ENCODE measurements at regions not wholly inside any gene's neighbourhood (a gene's known extent, or its start where the extent isn't known, plus 50 kb on each side); places are given as distances from the start of the nearest gene placed in this dataset.

DNA sequence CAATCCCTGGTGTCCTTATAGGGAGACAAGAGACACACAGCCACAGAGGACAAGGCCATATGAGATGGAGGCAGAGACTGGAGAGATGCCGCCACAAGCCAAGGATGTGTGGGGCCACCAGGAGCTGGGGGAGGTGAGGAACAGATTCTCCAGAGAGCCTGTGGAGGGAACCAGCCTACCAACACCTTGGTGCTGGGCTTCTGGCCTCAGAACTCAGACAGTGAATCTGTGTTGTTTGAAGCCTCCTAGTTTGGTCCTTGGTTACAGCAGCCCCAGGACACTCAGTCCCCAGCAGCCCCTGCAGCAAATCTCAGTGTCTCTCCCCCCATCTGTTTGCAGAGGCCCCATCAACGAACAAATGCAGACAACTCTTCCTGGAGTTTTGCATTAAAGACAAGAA, 73.2 kb upstream of the BHLHE23 start:
- Histone ChIP-seq H2AFZ (ENCODE audit: low read depth) (no peak overlapping the region), H3K27ac (ENCODE audit: low read depth in 2 of 2, low read length in 1 of 2) (no peak overlapping the region), H3K9me3 (peaks cover 3% of the 10 kb centered on the region; the same call in 1 of the 2 replicates), H3F3A (replicated peaks; ENCODE audit: insufficient read depth) (no peaks in the 10 kb centered on the region), H3K4me3 (ENCODE audit: low read depth in 2 of 2, low read length in 1 of 2) (no peak overlapping the region), H4K20me1 (ENCODE audit: insufficient read depth) (no peaks in the 10 kb centered on the region), H3K4me2 (no peak overlapping the region), H3K9ac (no peak overlapping the region), H3K36me3 (replicated peaks in 1 of 2; ENCODE audit: control insufficient read depth in 1 of 2, insufficient read depth in 2 of 2, low read length in 1 of 2) (no peaks in the 10 kb centered on the region), H3K9me2 (no peaks in the 10 kb centered on the region), H3K79me2 (ENCODE audit: insufficient read depth) (no peaks in the 10 kb centered on the region), H3K4me1 (ENCODE audit: control insufficient read depth in 1 of 2, insufficient read depth in 2 of 2, low read depth in 1 of 2, low read length in 1 of 2) (no peaks in the 10 kb centered on the region), H3K27me3 (ENCODE audit: insufficient read depth) (peaks cover 14% of the 10 kb centered on the region; the same call in 1 of the 2 replicates)
- no peak for DNase-seq
- POLR2A ChIA-PET = no interaction called here
- WGBS (ENCODE audit: low lambda C conversion rate) = 6% methylated on average over 2 of the region's 2 CpGs
- CTCF ChIA-PET = interaction anchor here (0.8 to 1.3 kb wide), 3 partner anchors 24 to 200 kb away, joined by 3 read pairs; no protein-coding TSS in a partner anchor
- TF ChIP-seq, protein P1, sequence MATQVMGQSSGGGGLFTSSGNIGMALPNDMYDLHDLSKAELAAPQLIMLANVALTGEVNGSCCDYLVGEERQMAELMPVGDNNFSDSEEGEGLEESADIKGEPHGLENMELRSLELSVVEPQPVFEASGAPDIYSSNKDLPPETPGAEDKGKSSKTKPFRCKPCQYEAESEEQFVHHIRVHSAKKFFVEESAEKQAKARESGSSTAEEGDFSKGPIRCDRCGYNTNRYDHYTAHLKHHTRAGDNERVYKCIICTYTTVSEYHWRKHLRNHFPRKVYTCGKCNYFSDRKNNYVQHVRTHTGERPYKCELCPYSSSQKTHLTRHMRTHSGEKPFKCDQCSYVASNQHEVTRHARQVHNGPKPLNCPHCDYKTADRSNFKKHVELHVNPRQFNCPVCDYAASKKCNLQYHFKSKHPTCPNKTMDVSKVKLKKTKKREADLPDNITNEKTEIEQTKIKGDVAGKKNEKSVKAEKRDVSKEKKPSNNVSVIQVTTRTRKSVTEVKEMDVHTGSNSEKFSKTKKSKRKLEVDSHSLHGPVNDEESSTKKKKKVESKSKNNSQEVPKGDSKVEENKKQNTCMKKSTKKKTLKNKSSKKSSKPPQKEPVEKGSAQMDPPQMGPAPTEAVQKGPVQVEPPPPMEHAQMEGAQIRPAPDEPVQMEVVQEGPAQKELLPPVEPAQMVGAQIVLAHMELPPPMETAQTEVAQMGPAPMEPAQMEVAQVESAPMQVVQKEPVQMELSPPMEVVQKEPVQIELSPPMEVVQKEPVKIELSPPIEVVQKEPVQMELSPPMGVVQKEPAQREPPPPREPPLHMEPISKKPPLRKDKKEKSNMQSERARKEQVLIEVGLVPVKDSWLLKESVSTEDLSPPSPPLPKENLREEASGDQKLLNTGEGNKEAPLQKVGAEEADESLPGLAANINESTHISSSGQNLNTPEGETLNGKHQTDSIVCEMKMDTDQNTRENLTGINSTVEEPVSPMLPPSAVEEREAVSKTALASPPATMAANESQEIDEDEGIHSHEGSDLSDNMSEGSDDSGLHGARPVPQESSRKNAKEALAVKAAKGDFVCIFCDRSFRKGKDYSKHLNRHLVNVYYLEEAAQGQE (IDR thresholded peaks at IDR 0.05; ENCODE audit: low read depth, low read length) = no peak
- TF ChIP-seq CHD2 (IDR thresholded peaks at IDR 0.05; ENCODE audit: low read length, partially characterized antibody) (no peak), TEAD4 (IDR thresholded peaks at IDR 0.05; ENCODE audit: borderline replicate concordance, insufficient read depth) (no peak), SIN3A (IDR thresholded peaks at IDR 0.05; ENCODE audit: borderline replicate concordance, low read depth, low read length) (no peak), FOXM1 (IDR thresholded peaks at IDR 0.05; ENCODE audit: low read depth) (no peak), USF2 (IDR thresholded peaks at IDR 0.05; ENCODE audit: borderline replicate concordance, low read depth, low read length) (no peak), NFIC (IDR thresholded peaks at IDR 0.05; ENCODE audit: borderline replicate concordance) (no peak), CTCF (IDR thresholded peaks at IDR 0.05) (no peak), RFX5 (IDR thresholded peaks at IDR 0.05; ENCODE audit: low read length) (no peak), EP300 (IDR thresholded peaks at IDR 0.05; ENCODE audit: borderline replicate concordance in 1 of 2, low read depth in 1 of 2, low read length in 1 of 2) (no peak), RAD21 (IDR thresholded peaks at IDR 0.05; ENCODE audit: low read length) (no peak), YY1 (IDR thresholded peaks at IDR 0.05; ENCODE audit: low read depth) (no peak), EZH2phosphoT487 (IDR thresholded peaks at IDR 0.05; ENCODE audit: borderline replicate concordance, low read depth) (no peak)
- TF ChIP-seq, protein P2, sequence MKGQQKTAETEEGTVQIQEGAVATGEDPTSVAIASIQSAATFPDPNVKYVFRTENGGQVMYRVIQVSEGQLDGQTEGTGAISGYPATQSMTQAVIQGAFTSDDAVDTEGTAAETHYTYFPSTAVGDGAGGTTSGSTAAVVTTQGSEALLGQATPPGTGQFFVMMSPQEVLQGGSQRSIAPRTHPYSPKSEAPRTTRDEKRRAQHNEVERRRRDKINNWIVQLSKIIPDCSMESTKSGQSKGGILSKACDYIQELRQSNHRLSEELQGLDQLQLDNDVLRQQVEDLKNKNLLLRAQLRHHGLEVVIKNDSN (IDR thresholded peaks at IDR 0.05; ENCODE audit: borderline replicate concordance, low read depth) = no peak

All from SK-N-SH (cell line).